ENCODE measurements at regions not wholly inside any gene's neighbourhood (a gene's known extent, or its start where the extent isn't known, plus 50 kb on each side); places are given as distances from the start of the nearest gene placed in this dataset.

DNA sequence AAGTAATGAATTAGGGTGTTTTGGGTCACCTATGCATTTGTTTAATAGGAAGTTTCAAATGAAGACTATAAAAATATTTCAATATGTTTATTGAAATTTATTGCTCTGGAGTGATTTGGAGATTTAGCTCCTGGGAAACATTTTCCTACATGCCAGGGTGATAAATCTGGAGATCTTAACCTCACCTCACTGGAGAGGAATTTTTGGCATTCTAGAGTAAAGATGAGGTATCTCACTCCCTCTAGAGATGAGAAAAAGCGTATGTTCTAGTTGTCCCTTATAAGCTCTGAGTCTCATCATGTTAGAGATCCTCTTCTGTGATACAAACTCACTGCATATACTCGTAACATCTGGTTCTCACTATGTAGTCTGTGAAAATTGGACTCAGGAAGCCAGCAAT lies 219.0 kb downstream of the KLHL4 start:
- in situ Hi-C loops (cut with HindIII; ENCODE audit: extremely low pct_ligation_motif_present, low pct_unique_long_range_greater_than_20kb) (no loop called here), intact Hi-C loops (cut with micrococcal nuclease; ENCODE audit: unreplicated experiment) (no loop called here)
- H3K79me2 ChIP-seq (ENCODE audit: insufficient read depth, low read length): no peaks in the 10 kb centered on the region
- H3K9me3 ChIP-seq (ENCODE audit: low read length): no peaks in the 10 kb centered on the region
- H3K27ac ChIP-seq (ENCODE audit: extremely low read length, insufficient read depth, low read length): no peak overlapping the region
- TF ChIP-seq ZNF615 (CRISPR knock-in tag; IDR thresholded peaks at IDR 0.05; ENCODE audit: borderline replicate concordance): no peak
- TF ChIP-seq, protein P1, sequence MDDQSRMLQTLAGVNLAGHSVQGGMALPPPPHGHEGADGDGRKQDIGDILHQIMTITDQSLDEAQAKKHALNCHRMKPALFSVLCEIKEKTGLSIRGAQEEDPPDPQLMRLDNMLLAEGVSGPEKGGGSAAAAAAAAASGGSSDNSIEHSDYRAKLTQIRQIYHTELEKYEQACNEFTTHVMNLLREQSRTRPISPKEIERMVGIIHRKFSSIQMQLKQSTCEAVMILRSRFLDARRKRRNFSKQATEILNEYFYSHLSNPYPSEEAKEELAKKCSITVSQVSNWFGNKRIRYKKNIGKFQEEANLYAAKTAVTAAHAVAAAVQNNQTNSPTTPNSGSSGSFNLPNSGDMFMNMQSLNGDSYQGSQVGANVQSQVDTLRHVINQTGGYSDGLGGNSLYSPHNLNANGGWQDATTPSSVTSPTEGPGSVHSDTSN (CRISPR knock-in tag; IDR thresholded peaks at IDR 0.05; ENCODE audit: borderline replicate concordance): no peak
- no peak for TF ChIP-seq JUNB (CRISPR knock-in tag; IDR thresholded peaks at IDR 0.05; ENCODE audit: borderline replicate concordance)
- TF ChIP-seq WIZ (CRISPR knock-in tag; IDR thresholded peaks at IDR 0.05): no peak
- no peak for TF ChIP-seq TBX2 (CRISPR knock-in tag; IDR thresholded peaks at IDR 0.05; ENCODE audit: borderline replicate concordance)
- no peak for TF ChIP-seq RNF2 (conservative IDR thresholded peaks at IDR 0.05; ENCODE audit: low read depth)
- TF ChIP-seq ZNF335 (CRISPR knock-in tag; IDR thresholded peaks at IDR 0.05): no peak
- TF ChIP-seq, protein P2, sequence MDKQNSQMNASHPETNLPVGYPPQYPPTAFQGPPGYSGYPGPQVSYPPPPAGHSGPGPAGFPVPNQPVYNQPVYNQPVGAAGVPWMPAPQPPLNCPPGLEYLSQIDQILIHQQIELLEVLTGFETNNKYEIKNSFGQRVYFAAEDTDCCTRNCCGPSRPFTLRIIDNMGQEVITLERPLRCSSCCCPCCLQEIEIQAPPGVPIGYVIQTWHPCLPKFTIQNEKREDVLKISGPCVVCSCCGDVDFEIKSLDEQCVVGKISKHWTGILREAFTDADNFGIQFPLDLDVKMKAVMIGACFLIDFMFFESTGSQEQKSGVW (CRISPR knock-in tag; IDR thresholded peaks at IDR 0.05; ENCODE audit: borderline replicate concordance): no peak
- no peak for TF ChIP-seq PLRG1 (conservative IDR thresholded peaks at IDR 0.05)
- TF ChIP-seq ZNF326 (CRISPR knock-in tag; IDR thresholded peaks at IDR 0.05; ENCODE audit: borderline replicate concordance): no peak
- TF ChIP-seq SP4 (CRISPR knock-in tag; IDR thresholded peaks at IDR 0.05): no peak
- no peak for TF ChIP-seq SCMH1 (CRISPR knock-in tag; IDR thresholded peaks at IDR 0.05; ENCODE audit: borderline replicate concordance)
- TF ChIP-seq, protein P3, sequence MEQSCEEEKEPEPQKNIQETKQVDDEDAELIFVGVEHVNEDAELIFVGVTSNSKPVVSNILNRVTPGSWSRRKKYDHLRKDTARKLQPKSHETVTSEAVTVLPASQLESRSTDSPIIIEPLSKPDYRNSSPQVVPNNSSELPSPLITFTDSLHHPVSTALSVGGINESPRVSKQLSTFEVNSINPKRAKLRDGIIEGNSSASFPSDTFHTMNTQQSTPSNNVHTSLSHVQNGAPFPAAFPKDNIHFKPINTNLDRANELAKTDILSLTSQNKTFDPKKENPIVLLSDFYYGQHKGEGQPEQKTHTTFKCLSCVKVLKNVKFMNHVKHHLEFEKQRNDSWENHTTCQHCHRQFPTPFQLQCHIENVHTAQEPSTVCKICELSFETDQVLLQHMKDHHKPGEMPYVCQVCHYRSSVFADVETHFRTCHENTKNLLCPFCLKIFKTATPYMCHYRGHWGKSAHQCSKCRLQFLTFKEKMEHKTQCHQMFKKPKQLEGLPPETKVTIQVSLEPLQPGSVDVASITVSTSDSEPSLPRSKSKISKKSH (CRISPR knock-in tag; IDR thresholded peaks at IDR 0.05; ENCODE audit: borderline replicate concordance): no peak
- TF ChIP-seq ZMYM3 (CRISPR knock-in tag; IDR thresholded peaks at IDR 0.05): no peak
- TF ChIP-seq MTF2 (CRISPR knock-in tag; IDR thresholded peaks at IDR 0.05; ENCODE audit: borderline replicate concordance): no peak
- TF ChIP-seq, protein P4, sequence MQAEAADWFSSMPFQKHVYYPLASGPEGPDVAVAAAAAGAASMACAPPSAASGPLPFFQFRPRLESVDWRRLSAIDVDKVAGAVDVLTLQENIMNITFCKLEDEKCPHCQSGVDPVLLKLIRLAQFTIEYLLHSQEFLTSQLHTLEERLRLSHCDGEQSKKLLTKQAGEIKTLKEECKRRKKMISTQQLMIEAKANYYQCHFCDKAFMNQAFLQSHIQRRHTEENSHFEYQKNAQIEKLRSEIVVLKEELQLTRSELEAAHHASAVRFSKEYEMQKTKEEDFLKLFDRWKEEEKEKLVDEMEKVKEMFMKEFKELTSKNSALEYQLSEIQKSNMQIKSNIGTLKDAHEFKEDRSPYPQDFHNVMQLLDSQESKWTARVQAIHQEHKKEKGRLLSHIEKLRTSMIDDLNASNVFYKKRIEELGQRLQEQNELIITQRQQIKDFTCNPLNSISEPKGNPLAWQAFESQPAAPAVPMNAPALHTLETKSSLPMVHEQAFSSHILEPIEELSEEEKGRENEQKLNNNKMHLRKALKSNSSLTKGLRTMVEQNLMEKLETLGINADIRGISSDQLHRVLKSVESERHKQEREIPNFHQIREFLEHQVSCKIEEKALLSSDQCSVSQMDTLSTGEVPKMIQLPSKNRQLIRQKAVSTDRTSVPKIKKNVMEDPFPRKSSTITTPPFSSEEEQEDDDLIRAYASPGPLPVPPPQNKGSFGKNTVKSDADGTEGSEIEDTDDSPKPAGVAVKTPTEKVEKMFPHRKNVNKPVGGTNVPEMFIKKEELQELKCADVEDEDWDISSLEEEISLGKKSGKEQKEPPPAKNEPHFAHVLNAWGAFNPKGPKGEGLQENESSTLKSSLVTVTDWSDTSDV (CRISPR knock-in tag; IDR thresholded peaks at IDR 0.05): no peak
- TF ChIP-seq, protein P5, sequence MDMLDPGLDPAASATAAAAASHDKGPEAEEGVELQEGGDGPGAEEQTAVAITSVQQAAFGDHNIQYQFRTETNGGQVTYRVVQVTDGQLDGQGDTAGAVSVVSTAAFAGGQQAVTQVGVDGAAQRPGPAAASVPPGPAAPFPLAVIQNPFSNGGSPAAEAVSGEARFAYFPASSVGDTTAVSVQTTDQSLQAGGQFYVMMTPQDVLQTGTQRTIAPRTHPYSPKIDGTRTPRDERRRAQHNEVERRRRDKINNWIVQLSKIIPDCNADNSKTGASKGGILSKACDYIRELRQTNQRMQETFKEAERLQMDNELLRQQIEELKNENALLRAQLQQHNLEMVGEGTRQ (IDR thresholded peaks at IDR 0.05; ENCODE audit: low read depth, low read length): no peak
- TF ChIP-seq, protein P5 (CRISPR knock-in tag; IDR thresholded peaks at IDR 0.05; ENCODE audit: borderline replicate concordance): no peak
- ChIA-PET POLR2A (no interaction called here), CTCF (ENCODE audit: low intra/inter-chr PET ratio, low total read pairs) (no interaction called here)
- BruUV-seq (replicated peaks): no TSS peak
- H3K27me3 ChIP-seq (ENCODE audit: control insufficient read depth in 1 of 2, insufficient read depth in 2 of 2, low read length in 2 of 2): no peaks in the 10 kb centered on the region
- H2AFZ ChIP-seq (ENCODE audit: low read length): no peak overlapping the region
- H3K4me1 ChIP-seq (ENCODE audit: insufficient read depth, low read length): no peaks in the 10 kb centered on the region
- H3K4me2 ChIP-seq (ENCODE audit: low read depth, low read length): no peak overlapping the region
- FAIRE-seq (no peak), ATAC-seq (no peak), DNase-seq (ENCODE audit: low spot score) (no peak)
- no peaks in the 10 kb centered on the region for H3K36me3 ChIP-seq (replicated peaks in 1 of 2; ENCODE audit: control insufficient read depth in 1 of 2, insufficient read depth in 2 of 2, low read length in 2 of 2)
- H3K4me3 ChIP-seq (replicated peaks in 1 of 3; ENCODE audit: insufficient read depth in 1 of 3, low read depth in 2 of 3, low read length in 3 of 3): no peak overlapping the region
- no peak overlapping the region for H3K9ac ChIP-seq (ENCODE audit: insufficient read depth, low read depth, low read length)
- 0% methylated on average over 1 of the region's 2 CpGs for WGBS (ENCODE audit: low lambda C conversion rate)
- no peaks in the 10 kb centered on the region for H4K20me1 ChIP-seq (ENCODE audit: insufficient read depth, low read length)

Measured in HepG2 (cell line).